COLO829 (cell line): ENCODE measurements at regions not wholly inside any gene's neighbourhood (a gene's known extent, or its start where the extent isn't known, plus 50 kb on each side); places are given as distances from the start of the nearest gene placed in this dataset.
"Not testable (repeated sequence)": the region's sequence is repeated elsewhere in the genome, so short reads cannot be mapped to it uniquely, and the experiment has no call there.

Experiments
- DNase-seq: peaks from one replicate; pipeline ENCODE4 v3.0.0; 2012; ENCODE audit warnings: low spot score

DNA sequence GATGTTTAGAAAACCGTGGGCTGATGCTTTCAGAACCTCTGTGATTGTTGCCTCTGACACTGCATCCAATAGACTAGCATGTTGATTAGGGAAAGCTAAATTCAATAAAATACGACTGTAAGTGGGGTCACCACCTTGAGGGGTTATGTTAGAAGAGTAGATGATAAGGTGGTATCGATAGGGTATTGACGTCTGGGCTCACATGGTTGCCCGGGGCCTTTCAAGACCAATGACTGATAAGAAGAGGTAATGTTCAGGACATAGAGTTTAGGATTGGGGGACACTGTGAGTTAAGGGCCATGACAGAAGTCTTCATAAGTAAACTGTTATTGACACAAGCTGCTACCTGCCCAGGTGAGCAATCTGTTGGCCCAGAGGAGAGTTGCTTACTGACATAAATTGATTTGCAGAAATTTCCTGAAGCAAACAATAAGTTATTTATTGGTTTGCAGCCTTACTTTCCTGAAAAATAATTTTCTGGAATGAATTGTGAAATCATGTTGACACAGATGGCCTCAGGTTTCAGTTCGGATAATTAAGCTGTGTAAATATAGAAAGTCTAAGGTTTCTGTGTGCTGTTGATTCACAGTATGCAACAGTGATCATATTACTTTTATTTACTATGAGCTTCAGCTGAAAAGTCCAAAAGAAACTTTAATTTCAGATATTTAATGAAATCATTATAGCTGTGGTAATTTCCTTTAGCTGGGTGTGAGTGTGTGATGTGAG lies 289.9 kb upstream of the PRSS16 start:
- DNase-seq: not testable (repeated sequence)

DNA sequence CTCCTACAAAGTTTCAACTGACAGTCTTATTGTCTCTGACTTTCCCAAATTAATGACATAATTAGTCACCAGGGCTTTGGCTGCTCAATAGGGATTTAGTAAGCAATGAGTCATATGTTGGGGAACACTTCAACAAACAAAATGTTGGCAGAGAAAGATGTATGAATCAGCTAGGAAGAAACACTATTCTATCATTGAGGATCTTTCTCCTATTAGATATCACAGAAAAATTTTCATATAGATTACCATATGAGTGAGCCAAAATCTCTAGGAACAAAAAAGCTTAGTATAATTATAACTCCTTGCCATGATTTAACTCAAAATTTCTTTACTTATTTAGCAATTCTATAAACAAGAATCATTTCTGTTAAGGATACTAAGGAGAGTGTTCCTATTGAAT lies 286.3 kb upstream of the PRSS16 start:
- DNase-seq: not testable (repeated sequence)

- no peak for DNase-seq
Observed at GRCh38 chr6:27002447-27002846, 245.1 kb upstream of the PRSS16 start.

DNA sequence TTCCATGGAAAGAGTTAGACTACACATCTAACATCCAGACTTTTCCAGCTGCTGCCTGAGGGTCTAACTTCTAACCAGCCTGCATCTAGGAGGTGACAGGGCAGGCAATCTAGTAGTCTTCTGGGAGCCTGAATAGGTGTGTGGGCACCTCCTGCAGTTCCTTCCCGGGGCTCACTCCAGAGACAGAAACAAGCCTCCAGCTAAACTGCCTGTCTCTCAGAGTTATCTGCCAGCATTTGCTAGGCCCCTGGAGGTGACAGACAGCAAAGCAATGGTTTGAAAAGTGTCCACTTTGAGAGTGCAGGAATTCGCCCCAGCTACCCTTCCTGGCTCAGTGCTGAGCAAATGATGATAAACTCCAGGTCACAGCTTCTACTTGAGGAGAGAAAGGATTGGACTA lies 240.5 kb upstream of the PRSS16 start:
- no peak for DNase-seq

GRCh38 chr6:27008613-27009012 lies 238.9 kb upstream of the PRSS16 start:
- not testable (repeated sequence) for DNase-seq

DNA sequence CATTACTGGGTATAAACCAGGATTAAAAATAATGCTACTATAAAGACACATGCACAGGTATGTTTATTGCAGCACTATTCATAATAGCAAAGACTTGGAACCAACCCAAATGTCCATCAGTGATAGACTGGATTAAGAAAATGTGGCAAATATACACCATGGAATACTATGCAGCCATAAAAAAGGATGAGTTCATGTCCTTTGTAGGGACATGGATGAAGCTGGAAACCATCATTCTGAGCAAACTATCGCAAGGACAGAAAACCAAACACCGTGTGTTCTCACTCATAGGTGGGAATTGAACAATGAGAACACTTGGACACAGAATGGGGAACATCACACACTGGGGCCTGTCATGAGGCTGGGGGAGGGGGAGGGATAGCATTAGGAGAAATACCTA lies 233.4 kb upstream of the PRSS16 start:
- not testable (repeated sequence) for DNase-seq

GRCh38 chr6:27016689-27017088 lies 230.8 kb upstream of the PRSS16 start:
- DNase-seq: no peak

DNA sequence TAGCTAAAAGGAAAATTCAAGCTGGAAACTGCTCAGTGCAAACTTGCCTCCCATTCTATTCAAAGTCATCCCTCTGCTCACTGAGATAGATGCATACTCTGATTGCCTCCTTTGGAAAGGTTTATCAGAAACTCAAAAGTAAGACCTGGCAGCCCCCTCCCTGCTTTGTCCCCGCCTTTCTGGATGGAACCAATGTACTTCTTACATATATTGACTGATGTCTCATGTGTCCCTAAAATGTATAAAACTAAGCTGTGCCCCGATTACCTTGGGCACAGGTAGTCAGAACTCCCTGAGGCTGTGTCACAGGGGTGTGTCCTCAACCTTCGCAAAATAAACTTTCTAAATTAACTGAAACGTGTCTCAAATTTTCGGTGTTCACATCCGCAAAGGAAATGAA lies 229.1 kb upstream of the PRSS16 start:
- DNase-seq: not testable (repeated sequence)

DNA sequence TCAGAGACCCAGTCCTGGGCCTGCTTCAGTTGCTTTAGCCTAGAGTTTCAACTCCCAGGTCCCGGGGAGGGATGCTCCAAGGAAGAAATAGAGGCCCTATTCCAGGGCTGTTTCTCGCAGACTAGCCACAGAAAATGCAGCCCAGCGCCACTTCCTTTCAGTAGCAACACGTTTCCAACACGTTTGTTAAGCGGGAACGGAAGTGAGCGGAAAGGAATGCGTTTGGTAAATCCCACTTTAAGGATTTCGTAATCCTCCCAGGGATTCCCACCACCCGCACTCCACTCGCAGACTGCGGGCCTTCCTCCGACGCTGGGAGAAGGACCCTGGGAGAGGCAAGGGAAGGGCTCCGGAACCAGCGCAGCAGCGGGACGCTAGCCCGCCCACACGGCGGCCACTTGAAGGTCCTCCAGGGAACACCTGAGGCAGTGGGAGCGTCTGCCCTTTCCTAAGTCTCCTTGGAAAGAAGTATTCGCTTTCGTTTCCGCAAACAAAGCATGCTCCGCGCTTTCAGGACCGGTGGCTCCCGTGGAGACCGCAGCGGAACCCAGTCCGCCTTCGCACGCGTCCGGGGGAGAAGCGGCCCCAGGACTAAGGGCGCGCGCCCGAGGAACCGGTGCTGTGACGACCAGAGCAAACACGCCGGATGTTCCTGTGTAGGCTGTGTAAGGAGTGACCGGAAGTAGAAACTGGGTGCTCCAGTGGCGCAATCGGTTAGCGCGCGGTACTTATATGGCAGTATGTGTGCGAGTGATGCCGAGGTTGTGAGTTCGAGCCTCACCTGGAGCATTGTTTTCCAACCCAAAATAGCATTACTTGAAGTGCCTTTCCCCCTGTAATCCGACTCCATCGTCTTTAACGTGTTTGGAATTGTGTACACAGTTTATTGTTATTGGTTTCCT lies 227.6 kb upstream of the PRSS16 start:
- peak; percentile 93 for DNase-seq

DNA sequence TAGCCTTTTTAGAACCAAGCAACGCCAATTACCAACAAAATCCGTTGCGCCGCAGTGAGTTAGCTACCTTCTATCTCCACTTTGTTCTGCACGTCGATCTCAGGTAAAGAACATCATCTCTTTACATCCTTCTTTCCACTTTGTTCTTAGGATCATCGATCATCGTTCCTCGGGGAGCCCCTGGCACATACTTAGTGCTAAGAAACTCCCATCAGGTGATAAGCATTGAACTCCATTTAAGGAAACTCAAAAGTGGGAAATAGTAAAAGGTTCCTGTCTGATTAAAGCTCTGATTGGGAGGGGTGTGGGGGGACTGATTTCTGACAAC lies 227.0 kb upstream of the PRSS16 start:
- no peak for DNase-seq

- DNase-seq: no peak
Observed at GRCh38 chr6:27023664-27024063, 223.8 kb upstream of the PRSS16 start.

DNA sequence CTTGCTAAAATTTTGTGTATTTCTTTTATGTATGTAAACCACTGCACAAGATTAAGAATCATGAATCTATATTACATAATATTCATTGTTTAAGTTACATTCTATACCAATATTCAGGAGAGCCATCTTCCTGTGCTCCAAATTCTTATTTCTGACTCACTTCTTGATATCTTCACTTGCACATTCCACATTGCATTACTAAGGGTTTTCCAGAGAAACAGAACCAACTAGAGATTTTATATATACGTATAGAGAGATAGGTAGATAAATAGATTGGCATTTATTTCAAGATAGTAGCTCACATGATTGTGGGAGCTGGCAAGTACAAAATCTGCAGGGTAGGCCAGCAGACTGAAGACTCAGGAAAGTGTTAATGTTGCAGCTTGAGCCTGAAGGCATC lies 222.2 kb upstream of the PRSS16 start:
- DNase-seq: no peak

DNA sequence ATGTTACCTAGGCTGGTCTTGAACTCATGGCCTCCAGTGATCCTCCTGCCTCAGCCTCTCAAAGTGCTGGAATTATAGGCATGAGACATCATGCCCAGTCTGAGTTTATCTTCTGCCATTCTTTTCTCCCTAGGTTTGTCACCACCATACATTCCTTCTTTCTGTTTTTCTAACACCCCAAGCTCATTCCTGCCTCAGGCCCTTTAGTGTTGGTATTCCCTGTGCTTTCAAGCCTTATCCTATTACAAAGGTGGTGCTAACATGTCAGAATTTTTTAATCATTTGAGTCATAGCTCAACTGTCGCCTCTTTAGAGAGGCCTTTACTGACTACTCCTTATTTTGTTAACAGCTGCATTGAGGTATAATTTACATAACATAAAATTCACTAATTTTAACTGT lies 221.1 kb upstream of the PRSS16 start:
- no peak for DNase-seq

- DNase-seq: peak; percentile 44
Observed at GRCh38 chr6:27031302-27031701, 216.2 kb upstream of the PRSS16 start.

GRCh38 chr6:27038498-27038897 lies 209.0 kb upstream of the PRSS16 start:
- DNase-seq: no peak

DNA sequence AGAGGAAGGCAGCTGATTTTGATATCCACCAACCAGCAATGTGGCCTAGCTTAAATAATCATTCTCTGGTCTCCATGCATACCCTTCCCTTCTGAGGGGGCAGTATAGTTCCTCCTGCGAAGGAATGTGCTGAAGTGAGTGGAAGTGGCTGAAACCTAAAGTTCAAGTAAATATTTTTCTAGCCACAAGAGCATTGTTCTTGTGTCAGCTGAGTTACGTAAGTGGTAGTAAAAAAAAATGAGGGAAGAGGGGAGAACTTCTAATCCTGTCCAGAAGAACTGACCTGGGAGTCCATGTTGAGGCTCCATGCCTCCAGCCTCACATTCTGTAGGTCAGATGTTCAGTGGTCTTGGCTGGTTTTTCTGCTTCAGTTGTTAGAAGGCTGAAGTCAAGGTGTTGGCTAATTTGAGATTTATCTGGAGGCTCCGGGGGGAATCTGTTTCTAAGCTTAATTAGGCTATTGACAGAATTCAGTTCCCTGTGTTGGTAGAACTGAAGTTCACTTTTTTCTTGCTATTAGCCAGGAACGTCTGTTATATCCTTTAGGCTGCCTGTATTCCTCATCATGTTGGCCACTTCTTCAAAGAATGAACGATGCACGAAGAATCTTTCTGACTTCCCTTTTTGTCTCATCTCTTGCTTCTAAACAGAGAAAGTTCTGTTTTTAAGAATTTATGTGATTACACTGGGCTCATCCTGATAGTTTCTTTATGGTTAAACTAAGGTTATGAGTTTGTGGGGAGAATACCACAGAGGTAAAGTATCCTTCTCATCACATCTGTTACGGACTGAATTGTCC lies 207.1 kb upstream of the PRSS16 start:
- DNase-seq: no peak

DNA sequence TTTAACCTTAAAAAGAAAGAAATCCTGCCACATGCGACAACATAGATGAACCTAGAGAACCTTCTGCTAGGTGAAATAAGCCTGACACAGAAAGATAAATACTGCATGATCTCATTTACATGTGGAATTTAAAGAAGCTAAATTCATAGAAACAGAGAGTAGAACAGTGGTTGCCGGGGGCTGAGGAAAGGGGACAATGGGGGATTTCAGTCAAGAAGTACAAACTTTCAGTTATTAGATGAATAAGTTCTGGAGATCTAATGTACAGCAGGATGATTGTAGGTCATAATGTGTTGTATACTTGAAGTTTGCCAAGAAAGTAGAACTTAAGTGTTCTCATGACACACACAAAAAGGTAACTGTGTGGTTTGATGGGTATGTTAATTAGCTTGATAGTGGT lies 204.3 kb upstream of the PRSS16 start:
- DNase-seq: no peak

DNA sequence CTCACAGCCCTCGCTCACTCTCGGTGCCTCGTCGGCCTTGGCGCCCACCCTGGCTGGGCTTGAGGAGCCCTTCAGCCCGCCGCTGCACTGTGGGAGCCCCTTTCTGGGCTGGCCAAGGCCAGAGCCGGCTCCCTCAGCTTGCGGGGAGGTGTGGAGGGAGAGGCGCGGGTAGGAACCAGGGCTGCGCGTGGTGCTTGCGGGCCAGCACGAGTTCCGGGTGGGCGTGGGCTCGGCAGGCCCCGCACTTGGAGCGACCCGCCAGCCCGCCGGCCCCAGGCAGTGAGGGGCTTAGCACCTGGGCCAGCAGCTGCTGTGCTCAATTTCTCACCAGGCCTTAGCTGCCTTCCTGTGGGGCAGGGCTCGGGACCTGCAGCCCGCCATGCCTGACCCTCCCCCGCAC lies 202.4 kb upstream of the PRSS16 start:
- not testable (repeated sequence) for DNase-seq

DNA sequence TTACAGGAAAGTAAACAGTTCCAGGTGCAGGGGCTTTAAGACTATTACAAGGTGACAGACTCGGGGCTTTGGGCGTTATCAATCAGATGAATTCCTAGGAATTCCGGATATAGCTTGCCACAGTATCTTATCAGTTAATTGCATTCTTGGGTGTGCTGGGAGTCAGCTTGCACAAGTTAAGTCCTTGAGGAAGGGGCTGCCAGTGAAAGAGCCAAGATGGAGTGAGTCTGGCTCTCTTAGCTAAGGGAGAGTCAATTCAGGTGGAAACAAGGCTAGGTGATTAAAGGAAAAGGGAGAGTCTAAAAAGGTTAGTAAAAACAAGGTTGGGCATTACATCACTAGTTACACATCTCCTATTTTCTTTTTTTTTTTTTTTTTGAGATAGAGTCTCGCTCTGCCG lies 199.8 kb upstream of the PRSS16 start:
- DNase-seq: not testable (repeated sequence)

DNA sequence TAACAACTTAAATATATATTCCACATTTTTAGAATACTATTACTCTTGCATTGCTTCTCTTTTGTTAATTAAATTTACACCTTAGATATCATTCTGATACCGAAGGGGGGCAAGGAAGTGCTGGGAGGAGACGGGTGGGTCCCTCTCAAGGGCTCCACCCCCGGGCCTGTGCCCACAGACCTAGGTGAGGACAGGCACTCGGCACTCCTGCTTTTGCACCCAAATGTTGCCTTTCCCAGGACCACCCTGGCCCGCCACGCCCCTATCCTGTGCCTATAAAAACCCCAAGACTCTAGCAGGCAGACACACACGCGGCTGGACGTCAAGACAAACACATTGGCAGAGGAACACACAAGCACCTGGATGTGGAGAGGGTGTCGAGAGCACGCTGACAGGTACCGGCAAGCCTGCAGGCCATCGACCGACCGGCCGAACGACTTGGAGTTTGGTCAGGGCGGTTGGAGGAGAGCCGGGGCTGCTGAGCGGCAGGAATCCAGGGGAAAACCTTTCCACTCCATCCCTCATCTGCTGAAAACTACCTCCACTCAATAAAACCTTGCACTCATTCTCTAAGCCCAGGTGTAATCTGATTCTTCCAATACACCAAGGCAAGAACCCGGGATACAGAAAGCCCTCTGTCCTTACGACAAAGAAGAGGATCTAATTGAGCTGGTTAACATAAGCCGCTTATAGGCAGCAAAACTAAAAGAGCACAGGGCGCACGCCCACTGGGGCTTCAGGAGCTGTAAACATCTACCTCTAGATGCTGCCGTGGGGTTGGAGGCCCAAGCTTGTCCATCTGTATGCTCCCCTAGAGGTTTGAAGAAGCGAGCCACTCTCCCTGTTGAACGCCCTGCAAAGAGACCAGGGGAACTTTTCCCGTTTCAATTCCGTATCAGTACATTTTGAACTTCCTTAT lies 197.4 kb upstream of the PRSS16 start:
- DNase-seq: no peak

DNA sequence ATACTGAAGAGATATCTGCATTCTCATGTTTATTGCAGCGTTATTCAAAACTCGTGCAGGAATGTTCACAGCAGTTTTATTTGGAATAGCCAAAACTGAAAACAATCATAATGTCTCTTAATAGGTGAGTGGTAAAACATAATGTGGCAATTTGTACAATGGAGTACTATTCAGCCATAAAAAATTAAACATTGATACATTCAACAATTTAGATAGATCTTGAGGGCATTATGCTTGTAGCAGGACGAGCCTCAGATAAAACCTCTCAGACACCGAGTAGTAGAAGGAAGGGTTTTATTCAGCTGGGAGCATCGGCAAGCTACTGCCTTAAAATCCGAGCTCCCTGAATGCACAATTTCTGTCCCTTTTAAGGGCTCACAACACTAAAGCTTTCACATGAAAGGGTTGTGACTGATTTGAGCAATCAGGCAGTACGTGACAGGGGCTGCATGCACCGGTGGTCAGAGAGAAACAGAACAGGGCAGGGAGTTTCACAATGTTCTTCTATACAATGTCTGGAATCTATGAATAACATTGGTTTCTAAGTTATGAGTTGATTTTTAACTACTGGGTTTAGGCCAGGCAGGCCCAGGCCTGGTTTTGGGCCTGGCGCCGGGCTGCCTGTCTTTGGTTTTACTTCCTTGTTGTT lies 195.3 kb upstream of the PRSS16 start:
- DNase-seq: not testable (repeated sequence)
